ENCODE measurements at regions not wholly inside any gene's neighbourhood (a gene's known extent, or its start where the extent isn't known, plus 50 kb on each side); places are given as distances from the start of the nearest gene placed in this dataset.
"Not testable (repeated sequence)": the region's sequence is repeated elsewhere in the genome, so short reads cannot be mapped to it uniquely, and the experiment has no call there.

GRCh38 chr22:49522582-49523373 is 304.9 kb downstream of the BRD1 start:
- DNase-seq: no peak

DNA sequence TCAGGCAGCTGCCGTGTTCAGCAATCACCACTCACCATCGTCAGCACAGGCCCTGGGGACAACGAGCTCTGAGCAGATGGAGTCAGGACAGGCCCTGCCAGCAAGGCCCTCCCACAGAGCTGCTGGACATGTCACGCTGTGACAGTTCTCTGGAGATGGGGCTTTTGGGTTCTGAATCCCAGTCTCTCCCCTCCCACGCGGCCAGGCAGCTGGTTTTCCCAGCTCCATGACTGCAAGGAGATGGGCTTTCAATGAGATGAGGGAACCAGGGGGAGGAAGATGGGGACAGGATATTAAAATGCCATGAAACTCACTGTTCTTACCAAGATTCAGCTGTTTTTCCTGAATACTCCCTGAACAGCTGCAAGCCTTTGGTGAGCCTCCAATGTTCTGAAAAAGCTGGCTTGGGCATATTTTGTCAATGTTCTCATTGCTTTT is 305.9 kb downstream of the BRD1 start:
- no peak for DNase-seq

DNA sequence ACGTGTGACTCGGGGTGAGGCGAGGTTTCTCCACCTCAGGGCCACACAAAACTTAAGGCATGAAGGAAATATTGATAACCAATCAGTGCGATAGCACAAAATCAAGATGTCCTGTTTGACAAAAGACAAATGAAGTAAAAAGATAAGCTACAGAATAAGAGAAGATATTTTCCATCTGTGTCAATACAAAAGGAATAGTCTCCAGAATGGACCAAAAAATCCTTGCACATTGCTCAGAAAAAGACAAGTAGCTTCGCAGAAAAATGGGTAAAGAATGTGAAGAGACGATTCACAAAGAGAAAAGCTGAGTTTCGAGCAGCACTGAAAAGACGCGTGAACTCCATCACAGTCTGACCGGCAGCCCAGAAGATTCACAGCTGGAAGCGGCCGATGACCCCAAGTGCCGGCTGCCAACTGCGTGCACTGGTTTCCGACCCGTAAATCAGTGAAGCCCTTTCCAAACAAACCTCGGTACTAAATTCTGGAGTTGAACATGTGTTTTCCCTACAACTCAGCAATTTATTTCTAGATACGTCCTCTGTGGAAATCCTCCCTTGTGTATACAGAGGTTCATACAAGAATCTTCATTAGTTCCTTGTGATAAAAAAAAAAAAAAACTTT is 308.4 kb downstream of the BRD1 start:
- DNase-seq: no peak

DNA sequence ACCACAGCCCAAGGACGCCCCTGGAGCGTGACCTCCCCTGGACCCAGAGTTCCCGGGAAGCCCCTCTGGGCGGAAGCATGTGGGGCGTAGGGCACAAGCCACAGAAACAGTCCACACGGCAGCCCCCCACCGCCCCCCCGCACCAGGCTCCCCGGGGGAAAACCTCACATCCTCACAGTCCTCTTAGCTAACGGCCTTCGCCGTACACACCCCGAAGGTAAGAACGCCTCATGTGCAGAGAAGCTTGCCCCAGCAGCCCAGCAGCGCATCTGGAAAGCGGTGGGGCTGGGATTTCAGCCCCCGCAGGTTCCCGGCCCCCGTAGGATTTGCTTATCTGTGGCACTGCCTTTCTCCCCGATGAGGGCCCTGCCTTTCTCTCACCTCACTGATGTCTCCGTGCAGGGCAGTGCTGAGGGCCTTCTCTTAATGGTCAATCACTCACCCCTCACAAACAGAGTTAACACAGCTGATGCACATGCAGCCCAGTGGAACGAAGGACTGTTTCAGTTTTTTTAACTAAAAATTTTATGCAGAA is 309.2 kb downstream of the BRD1 start:
- DNase-seq: no peak

GRCh38 chr22:49517667-49518185 is 309.9 kb downstream of the BRD1 start:
- DNase-seq: no peak

- no peak for DNase-seq
These were observed 310.5 kb downstream of the BRD1 start for GRCh38 chr22:49517211-49517610.

GRCh38 chr22:49515475-49515874 is 312.2 kb downstream of the BRD1 start:
- peak; percentile 40 for DNase-seq

DNA sequence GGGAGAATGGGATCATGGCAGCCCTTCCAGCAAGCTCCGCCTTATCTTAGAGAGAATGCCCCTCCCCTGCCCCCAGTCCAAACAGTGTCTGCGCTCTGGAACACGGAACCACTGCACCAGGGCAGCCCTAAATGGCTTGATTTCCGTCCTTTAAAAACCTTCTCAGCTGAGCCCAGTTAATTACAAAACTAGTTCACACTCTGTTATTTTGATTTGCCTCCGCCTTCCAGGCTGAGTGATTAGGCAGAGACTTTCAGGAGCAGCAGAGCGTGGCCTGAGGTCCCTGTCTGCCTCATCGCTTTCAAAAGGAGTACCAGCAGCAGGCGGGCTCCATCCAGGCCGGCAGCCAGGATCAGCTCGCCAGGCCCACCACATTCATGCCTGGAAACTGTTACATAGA is 313.0 kb downstream of the BRD1 start:
- DNase-seq: no peak

- DNase-seq: no peak
These were observed 313.5 kb downstream of the BRD1 start for GRCh38 chr22:49514211-49514610.

- no peak for DNase-seq
These were observed 314.3 kb downstream of the BRD1 start for GRCh38 chr22:49513358-49513851.

- DNase-seq: no peak
These were observed 315.0 kb downstream of the BRD1 start for GRCh38 chr22:49512487-49513165.

DNA sequence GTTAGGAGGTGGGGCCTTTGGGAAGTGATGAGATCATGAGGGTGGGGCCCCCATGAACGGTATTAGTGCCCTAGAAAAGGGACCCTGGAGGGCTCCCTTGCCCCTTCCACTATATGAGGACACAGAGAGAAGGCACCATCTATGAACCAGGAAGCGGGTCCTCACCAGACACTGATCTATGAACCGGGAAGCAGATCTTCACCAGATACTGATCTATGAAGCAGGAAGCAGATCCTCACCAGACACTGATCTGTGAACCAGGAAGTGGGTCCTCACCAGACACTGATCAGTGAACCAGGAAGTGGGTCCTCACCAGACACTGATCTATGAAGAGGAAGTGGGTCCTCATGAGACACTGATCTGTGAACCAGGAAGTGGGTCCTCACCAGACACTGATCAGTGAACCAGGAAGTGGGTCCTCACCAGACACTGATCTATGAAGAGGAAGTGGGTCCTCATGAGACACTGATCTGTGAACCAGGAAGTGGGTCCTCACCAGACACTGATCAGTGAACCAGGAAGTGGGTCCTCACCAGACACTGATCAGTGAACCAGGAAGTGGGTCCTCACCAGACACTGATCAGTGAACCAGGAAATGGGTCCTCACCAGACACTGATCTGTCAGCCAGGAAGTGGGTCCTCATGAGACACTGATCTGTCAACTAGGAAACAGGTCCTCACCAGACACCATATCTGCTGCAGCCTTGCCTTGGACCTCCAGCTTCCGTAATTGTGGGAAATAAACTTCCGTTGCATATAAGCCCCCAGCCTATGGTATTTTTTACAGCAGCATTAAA is 316.1 kb downstream of the BRD1 start:
- DNase-seq: not testable (repeated sequence)

DNA sequence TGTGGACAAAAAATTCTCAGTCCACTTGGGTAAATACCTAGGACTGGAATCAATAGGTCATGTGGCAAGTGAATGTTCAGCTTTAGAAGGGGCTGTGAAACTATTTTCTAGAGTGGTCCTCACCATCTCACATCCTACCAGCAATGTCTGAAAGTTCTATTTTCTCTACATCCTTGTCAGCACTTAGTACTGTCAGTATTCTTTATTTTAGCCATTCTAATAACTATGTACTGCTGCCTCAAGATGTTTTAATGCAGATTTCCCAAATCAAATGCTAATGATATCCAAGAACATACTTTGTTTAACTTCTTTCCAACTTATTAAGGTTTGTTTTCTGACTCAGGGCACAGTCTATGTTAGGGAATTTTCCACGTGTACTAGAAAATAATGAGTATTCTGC is 317.0 kb downstream of the BRD1 start:
- no peak for DNase-seq

GRCh38 chr22:49509016-49509415 is 318.7 kb downstream of the BRD1 start:
- no peak for DNase-seq

- no peak for DNase-seq
These were observed 319.1 kb downstream of the BRD1 start for GRCh38 chr22:49508561-49508960.

GRCh38 chr22:49507607-49508292 is 319.9 kb downstream of the BRD1 start:
- DNase-seq: no peak

DNA sequence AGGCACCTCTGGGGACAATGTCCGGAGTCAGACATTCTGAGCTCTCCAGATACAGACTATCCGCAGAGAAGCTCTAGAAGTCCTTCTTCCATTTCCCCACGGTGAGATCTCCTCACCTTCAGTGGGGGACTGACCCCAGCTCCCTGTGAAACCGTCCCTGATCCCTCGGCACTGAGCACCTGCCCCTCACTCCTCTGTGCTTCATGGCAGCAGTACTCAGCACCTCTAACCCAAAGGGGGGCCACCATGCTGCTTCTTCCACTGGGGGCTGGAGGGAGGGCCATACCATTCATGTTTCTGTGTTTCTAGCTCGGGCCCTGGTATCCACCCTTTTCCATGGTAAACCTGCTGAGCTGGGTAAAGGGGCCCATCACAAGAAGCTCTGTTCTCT is 321.7 kb downstream of the BRD1 start:
- no peak for DNase-seq

DNA sequence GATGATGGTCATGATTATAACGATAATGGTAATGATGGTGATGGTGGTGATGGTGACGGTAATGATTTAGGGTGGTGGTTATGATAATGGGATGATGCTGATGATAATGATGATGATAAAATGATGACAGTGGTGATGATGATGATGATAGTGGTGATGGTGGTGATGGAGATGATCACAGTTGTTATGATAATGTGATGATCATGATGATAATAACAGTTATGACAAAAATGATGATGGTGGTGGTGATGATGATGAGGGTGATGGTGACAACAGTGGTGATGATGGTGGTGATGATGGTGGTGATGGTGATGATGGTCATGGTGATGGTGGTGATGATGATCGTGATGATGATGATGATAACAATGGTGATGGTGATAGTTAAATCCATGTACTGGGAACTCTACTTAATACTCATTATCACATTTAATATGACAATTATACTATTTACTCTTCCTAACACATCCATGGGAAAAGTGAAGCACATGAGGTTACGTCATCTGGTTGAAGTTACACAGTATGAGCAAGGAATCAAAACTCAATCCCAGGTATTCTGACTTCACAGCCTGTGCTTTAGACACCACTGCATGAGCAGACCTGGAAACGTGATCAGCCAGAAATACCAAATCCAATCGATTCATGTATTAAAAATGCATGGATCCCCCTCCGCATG is 322.2 kb downstream of the BRD1 start:
- DNase-seq: no peak

DNA sequence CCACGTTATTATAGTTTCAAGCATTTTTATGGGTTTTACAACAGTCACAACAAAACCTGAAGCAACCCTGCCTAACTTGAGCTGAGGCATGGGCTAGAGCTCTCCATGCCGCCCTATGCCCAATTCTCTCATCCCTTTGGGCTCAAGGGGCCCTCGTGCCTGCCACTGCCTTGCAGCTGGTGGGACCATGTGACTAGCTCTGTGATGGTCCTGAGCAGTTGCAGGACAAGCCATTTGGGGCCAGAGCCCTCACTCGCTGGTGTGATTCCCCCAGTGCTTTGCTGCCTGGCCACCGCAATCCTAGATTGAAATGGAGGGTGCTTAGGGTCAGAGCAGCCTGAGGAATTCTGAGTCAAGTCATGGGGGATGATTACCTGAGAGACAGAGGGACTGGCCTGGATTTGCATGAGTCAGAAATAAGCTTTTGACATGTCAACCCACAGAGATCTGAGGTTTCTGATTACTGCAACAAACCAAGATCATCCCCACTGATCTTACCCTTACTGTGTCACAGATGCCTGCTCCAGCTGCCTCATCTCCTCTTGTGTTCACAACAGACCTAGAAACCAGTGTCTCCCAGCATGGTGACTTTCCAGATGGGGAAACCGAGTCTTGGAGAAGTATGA is 323.7 kb downstream of the BRD1 start:
- no peak for DNase-seq

- DNase-seq: no peak
These were observed 324.4 kb downstream of the BRD1 start for GRCh38 chr22:49503321-49503720.

All from hematopoietic multipotent progenitor cell treated with erythropoietin and hydrocortisone succinate and interleukin-3 and kit ligand, for 6 days (in vitro differentiated cells).